ENCODE measurements at regions not wholly inside any gene's neighbourhood (a gene's known extent, or its start where the extent isn't known, plus 50 kb on each side); places are given as distances from the start of the nearest gene placed in this dataset.

DNA sequence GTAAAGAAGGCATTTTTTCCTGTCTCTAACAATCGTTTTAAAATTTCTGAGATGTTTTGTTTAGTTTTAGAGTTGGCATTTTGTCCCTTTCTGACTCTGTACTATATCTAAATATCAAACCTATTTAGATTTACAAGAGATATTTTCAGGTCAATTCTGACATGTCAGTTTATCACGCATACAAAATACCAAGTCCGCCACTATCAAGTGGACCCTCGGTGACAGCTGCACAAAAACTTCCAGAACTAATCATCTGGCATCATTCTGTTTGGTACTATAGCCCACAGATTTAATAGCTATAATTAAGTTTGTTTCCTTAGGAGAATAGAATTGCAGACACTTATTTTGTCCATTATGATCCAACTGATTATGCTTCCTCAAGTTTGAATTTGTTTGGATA, 1278.2 kb downstream of the CDH12 start:
- ATAC-seq: no peak
- Histone ChIP-seq H3K27me3 (replicated peaks in 1 of 2; ENCODE audit: control insufficient read depth in 2 of 2, insufficient read depth in 2 of 2, low read length in 1 of 2) (no peaks in the 10 kb centered on the region), H3K27ac (ENCODE audit: control insufficient read depth, insufficient read depth) (no peak overlapping the region), H3K79me2 (ENCODE audit: control insufficient read depth, insufficient read depth, low read length) (no peaks in the 10 kb centered on the region), H3K9ac (ENCODE audit: control insufficient read depth, insufficient read depth, low read length) (no peak overlapping the region), H4K20me1 (ENCODE audit: control insufficient read depth, insufficient read depth) (no peaks in the 10 kb centered on the region), H2AFZ (ENCODE audit: control insufficient read depth, low read depth, low read length) (no peak overlapping the region), H3K9me3 (replicated peaks; ENCODE audit: control insufficient read depth, insufficient read depth, low read length) (no peaks in the 10 kb centered on the region), H3K36me3 (ENCODE audit: control insufficient read depth in 2 of 2, insufficient read depth in 2 of 2, low read length in 1 of 2) (no peaks in the 10 kb centered on the region), H3K4me3 (no peak overlapping the region), H3K4me1 (ENCODE audit: control insufficient read depth, insufficient read depth, low read length) (no peaks in the 10 kb centered on the region), H3K4me2 (ENCODE audit: control insufficient read depth, insufficient read depth) (no peak overlapping the region)
- intact Hi-C loops (cut with micrococcal nuclease; ENCODE audit: unreplicated experiment) (no loop called here), in situ Hi-C loops (cut with MboI) (no loop called here)
- WGBS (ENCODE audit: insufficient coverage, insufficient replicate concordance, low lambda C conversion rate, missing lambda C conversion rate): 60% methylated on average over 4 of the region's 4 CpGs
- TF ChIP-seq WRNIP1 (IDR thresholded peaks at IDR 0.05; ENCODE audit: borderline replicate concordance, low read depth, low read length): no peak
- no peak for TF ChIP-seq EZH2 (IDR thresholded peaks at IDR 0.05; ENCODE audit: borderline replicate concordance, control insufficient read depth, low read depth, low read length)
- no peak for TF ChIP-seq YY1 (IDR thresholded peaks at IDR 0.05; ENCODE audit: low read depth, low read length)
- TF ChIP-seq NFYA (IDR thresholded peaks at IDR 0.05; ENCODE audit: borderline replicate concordance, low read depth, low read length): no peak
- TF ChIP-seq BACH1 (IDR thresholded peaks at IDR 0.05; ENCODE audit: borderline replicate concordance): no peak
- no peak for TF ChIP-seq EED (IDR thresholded peaks at IDR 0.05; ENCODE audit: low read depth)
- no peak for TF ChIP-seq KDM1A (IDR thresholded peaks at IDR 0.05; ENCODE audit: borderline replicate concordance)
- no peak for TF ChIP-seq SIX5 (IDR thresholded peaks at IDR 0.05; ENCODE audit: low read depth, low read length, severe bottlenecking)
- TF ChIP-seq PML (IDR thresholded peaks at IDR 0.05; ENCODE audit: low read length): no peak
- TF ChIP-seq TCF7 (IDR thresholded peaks at IDR 0.05; ENCODE audit: borderline replicate concordance): no peak
- TF ChIP-seq ZNF274 (IDR thresholded peaks at IDR 0.05; ENCODE audit: insufficient read depth, insufficient read length): no peak
- TF ChIP-seq HCFC1 (IDR thresholded peaks at IDR 0.05; ENCODE audit: low read length): no peak
- no peak for TF ChIP-seq SKIL (IDR thresholded peaks at IDR 0.05; ENCODE audit: low read depth, poor library complexity, severe bottlenecking)
- RAD21 ChIA-PET (ENCODE audit: unreplicated experiment): no interaction called here
- BruUV-seq (replicated peaks): no TSS peak
- DNase-seq (ENCODE audit: low read depth, low spot score): no peak
- POLR2A ChIA-PET: no interaction called here
- SMC1A ChIA-PET (ENCODE audit: uncharacterized antibody, unreplicated experiment): no interaction called here
- FAIRE-seq: no peak
- CTCF ChIA-PET: no interaction called here

All from GM12878 (cell line).